Activated T-cell treated with anti-CD3 and anti-CD28 coated beads for 1 hour (primary cell): ENCODE measurements at regions not wholly inside any gene's neighbourhood (a gene's known extent, or its start where the extent isn't known, plus 50 kb on each side); places are given as distances from the start of the nearest gene placed in this dataset.

Experiments used
- DNase-seq: peaks from one replicate; pipeline ENCODE4 v3.0.0-alpha.2; 2020; ENCODE audit warnings: low read depth

DNA sequence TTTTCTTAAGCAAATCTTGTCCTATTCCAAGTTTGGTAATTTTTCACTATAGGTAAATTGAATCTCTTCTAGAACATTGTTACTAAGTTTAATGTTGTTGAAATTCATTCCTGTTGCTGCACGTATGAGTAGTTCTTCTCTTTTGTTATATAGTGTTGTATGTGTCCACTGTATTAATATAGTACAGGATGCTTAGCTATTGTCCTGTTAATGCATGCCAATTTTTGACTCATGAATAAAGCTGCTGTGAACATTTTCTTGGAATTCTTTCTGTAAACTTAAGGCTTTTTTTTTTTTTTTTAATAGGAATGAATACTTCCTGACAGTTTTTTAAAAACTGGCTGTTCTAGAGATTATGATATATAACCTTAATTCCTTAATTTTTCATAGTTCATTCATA is 326.9 kb downstream of the SLC4A3 start:
- no peak for DNase-seq

GRCh38 chr2:219957820-219958219 is 330.4 kb downstream of the SLC4A3 start:
- no peak for DNase-seq

DNA sequence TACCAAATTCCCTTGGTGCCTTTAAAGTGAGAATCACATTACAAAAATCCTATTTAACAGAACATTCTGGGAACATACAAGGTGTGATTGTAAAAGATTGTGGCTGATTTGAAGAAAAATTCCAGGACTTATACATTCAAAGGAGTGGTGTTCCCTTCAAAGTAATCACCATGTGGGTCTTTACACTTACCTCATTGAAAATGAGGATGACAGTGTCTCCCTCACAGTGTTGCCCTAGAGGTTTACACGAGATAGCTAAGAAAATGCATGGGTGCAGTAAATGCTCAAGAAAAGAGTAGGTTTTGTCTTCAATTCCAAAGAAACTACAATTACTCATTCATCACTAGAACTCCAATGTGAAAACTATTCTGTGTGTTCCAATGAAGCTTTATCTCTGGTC is 331.5 kb downstream of the SLC4A3 start:
- no peak for DNase-seq

GRCh38 chr2:219959471-219959870 is 332.0 kb downstream of the SLC4A3 start:
- DNase-seq = no peak

- DNase-seq = no peak
These were observed 334.6 kb downstream of the SLC4A3 start for GRCh38 chr2:219961947-219962498.

DNA sequence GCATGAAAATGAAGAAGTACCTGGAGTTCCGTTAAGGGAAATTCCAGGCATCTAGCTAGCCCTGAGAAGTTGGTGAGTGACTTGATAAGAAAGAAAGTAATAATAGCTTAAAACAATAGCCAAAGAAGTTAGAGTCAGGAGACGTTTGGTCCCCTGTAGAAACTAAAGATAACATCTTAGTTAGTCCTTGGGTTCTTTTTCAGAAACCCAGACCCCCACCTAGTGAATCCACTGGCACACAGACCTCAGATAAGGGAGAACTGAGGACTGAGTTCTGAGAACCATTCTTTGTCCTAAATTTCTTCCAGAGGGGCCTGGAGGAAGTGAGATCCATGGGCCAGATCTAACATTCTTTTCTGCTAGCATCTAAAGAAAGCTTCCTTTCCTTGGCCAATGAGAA is 335.4 kb downstream of the SLC4A3 start:
- no peak for DNase-seq

DNA sequence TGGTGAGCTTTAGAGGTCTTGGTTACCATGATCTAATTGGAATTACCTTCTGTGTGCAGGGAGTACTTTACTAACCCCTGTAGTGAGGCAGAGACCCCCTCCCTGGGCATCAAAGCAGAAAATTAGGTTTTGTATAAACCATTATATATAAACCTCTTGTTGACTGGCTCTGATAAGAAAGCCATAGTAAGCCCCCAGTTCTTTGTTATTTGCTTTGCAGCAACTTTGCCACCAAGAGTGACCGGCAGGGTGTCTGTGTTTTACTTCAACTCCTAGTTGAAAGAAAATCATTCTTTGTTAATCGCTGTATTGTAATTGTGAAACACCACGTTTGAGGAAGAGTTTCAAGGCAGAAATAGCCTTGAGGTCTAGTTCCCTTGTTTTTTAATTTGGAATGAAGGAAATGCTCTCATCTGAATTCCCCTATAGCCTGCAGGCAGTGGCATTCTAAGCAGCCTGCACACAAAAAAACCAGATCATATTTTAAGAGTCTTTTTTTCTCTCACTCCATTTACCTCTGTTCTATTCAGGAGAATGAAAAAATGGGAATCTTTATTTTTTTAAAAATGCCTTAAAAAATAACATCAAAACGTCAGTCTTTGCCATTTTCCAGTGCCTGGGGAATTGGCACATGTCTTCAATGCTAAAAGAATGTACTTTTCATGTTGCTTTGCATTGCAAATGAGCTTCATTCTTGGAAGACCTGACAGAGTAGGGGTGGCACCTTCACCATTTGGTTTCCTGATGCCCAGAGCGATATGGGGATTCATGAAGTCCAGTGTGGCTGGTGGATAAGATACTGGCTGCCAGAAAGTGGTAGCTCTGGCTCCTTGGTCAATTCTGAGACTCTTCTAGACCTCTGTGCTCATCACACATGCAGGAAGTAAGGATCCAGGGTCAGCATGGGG is 338.1 kb downstream of the SLC4A3 start:
- no peak for DNase-seq

DNA sequence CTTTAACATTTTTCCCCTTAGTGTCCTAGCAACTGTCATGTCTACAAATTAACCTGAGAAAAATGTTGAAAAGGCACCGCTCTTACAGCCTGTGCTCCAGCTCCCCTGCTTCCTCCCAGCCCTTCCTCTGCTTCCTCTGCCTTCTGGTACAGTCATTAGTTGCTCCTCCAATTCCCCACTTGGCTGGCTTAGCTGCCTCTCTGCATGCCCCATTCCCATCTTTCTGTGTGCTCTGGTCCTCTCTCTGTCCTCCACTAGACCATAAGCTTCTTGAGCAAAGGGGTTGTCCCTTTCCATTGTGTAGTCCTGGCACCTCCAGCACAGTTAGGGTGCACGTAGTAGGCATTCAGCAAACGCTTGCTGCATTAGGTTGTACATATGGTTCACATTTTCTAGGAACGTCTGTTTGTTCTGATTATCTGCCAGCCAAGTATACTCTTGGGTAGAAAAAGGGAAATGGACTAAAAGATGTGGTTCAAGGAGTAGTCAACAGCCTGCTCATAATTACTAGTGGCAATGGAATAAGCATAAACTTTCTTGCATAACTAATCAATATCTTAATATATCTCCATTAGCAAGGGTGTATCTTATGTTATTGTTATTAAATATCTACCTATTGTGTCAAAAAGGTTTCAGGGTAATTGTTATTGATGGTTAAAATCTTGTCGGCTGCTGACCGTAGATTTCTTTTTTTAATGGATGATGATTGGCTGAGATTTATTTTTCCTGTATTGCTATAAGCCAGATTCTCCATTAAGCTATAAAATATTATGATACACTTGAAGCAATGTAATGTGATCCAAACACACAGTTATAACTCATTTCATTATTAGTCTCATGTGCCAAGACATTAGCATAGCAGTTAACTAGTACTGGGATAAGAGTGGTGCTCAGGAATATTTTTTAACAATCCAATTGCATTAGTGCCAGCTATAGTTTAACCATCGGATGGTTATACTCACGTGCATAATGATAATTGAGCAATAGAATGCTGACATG is 340.1 kb downstream of the SLC4A3 start:
- no peak for DNase-seq

- no peak for DNase-seq
These were observed 341.4 kb downstream of the SLC4A3 start for GRCh38 chr2:219968685-219969345.

DNA sequence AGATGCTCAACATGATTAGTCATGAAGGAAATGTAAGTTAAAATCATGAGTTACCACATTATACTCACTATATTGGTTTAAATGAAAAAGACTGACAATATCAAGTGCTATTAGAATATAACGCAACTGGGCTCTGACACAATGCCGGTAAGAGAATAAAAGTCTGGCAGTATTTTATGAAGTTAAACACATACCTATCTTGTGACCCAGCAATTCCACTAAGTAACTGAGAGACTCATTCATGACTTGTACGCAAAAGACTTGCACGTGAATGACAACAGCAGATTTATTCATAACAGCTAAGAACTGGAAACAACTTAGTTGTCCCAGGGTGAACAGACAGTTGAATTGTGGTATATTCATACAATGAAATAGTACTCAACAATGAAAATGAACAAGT is 342.1 kb downstream of the SLC4A3 start:
- no peak for DNase-seq

DNA sequence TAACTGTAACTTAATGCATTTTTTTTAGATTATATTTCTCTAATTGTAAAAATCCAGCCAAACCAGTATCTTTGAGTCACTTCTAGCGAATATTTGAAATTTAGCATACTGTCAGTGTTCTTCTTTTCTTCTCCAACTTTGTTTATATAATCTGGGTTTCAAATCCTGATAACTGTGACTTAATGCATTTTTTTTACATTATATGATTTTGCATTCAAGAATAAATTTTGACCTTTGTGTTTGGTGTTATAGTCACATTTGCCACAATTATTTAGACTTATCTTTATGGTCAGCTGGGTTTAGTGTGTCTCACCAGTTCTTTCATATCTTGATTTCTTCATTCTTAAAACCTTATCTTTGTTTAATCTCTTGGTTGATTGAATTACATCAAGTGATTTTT is 345.7 kb downstream of the SLC4A3 start:
- no peak for DNase-seq

- no peak for DNase-seq
These were observed 349.4 kb downstream of the SLC4A3 start for GRCh38 chr2:219976871-219977270.

- no peak for DNase-seq
These were observed 353.2 kb downstream of the SLC4A3 start for GRCh38 chr2:219980638-219981037.

DNA sequence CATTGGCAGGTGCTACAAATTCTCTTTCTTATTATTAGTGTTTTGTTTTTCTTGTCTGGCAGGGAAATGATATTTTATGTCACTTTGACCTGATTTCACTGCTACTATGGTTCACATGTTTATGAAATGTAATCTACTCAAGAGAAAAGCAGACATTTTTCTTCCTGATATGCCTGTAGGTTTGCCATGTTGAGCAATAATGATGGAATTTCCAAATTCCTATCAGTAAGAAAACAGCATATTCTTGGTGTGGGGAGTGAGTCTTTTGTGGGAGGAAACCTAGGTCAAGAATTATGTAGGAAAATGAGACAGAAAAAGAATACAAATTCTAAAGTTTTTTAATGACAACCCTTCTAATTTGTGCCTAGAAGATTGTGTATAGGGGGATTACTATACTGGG is 356.4 kb downstream of the SLC4A3 start:
- DNase-seq = no peak

- no peak for DNase-seq
These were observed 357.6 kb downstream of the SLC4A3 start for GRCh38 chr2:219985017-219985416.

GRCh38 chr2:219987830-219988229 is 360.4 kb downstream of the SLC4A3 start:
- no peak for DNase-seq

- DNase-seq = no peak
These were observed 362.3 kb downstream of the SLC4A3 start for GRCh38 chr2:219989744-219990143.

GRCh38 chr2:219991116-219991515 is 363.7 kb downstream of the SLC4A3 start:
- no peak for DNase-seq

DNA sequence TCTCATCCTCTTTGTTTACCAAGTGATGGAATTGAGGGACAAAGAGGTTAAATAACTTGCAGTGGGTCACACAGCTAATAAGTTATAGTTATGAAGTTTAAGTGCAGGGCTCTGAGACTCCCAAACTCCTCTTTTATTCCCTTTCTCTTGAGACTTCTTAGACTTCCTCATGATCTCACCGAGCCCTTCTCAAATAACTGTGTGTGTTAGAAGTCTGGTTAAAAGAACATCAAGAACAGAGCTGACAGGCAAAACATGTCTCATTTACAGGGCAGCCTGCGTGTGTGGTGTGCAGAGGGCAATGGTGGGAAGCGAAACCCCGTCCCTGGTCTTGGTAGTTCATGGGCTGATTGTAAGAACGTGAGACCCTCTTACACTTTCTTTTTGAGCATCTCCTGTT is 368.0 kb downstream of the SLC4A3 start:
- no peak for DNase-seq

- DNase-seq = no peak
These were observed 368.7 kb downstream of the SLC4A3 start for GRCh38 chr2:219995991-219996765.

- no peak for DNase-seq
These were observed 370.0 kb downstream of the SLC4A3 start for GRCh38 chr2:219997341-219997851.
